ENCODE measurements at regions not wholly inside any gene's neighbourhood (a gene's known extent, or its start where the extent isn't known, plus 50 kb on each side); places are given as distances from the start of the nearest gene placed in this dataset.

- no peak for TF ChIP-seq EZH2phosphoT487 (IDR thresholded peaks at IDR 0.05; ENCODE audit: borderline replicate concordance, low read length)
- no peak overlapping the region for H3K4me2 ChIP-seq (ENCODE audit: low read length)
- no peaks in the 10 kb centered on the region for H3F3A ChIP-seq (ENCODE audit: control insufficient read depth, insufficient read depth)
- H3K79me2 ChIP-seq (ENCODE audit: control insufficient read depth, low read length): no peaks in the 10 kb centered on the region
- H3K27me3 ChIP-seq (ENCODE audit: control insufficient read depth, low read length): peaks cover 36% of the 10 kb centered on the region
- no peaks in the 10 kb centered on the region for H3K36me3 ChIP-seq (ENCODE audit: control insufficient read depth, low read length)
- 0 out of 2 replicates have a peak, but pooled peaks cover 6% of the 10 kb centered on the region for H4K20me1 ChIP-seq (ENCODE audit: control insufficient read depth, insufficient read depth, low read depth, low read length)
- H3K9me2 ChIP-seq (replicated peaks; ENCODE audit: control insufficient read depth, low read length): no peaks in the 10 kb centered on the region
- peaks cover 9% of the 10 kb centered on the region for H3K4me1 ChIP-seq (ENCODE audit: control insufficient read depth, low read length)
- no peaks in the 10 kb centered on the region for H3K9me3 ChIP-seq (ENCODE audit: control insufficient read depth, insufficient read depth, low read length)
- H3K4me3 ChIP-seq (ENCODE audit: low read length): no peak overlapping the region
- H3K27ac ChIP-seq (ENCODE audit: low read depth, low read length): no peak overlapping the region
Measured at GRCh38 chr6:33856031-33856590, 52.3 kb upstream of the MLN start.

- Histone ChIP-seq H3K27ac (ENCODE audit: low read depth, low read length) (no peak overlapping the region), H3K9me2 (replicated peaks; ENCODE audit: control insufficient read depth, low read length) (no peaks in the 10 kb centered on the region), H3K79me2 (ENCODE audit: control insufficient read depth, low read length) (no peaks in the 10 kb centered on the region), H3K9me3 (ENCODE audit: control insufficient read depth, insufficient read depth, low read length) (no peaks in the 10 kb centered on the region), H3K4me3 (ENCODE audit: low read length) (no peak overlapping the region), H3K4me2 (ENCODE audit: low read length) (no peak overlapping the region), H3K27me3 (ENCODE audit: control insufficient read depth, low read length) (peaks cover 31% of the 10 kb centered on the region), H3K36me3 (ENCODE audit: control insufficient read depth, low read length) (no peaks in the 10 kb centered on the region), H3F3A (ENCODE audit: control insufficient read depth, insufficient read depth) (no peaks in the 10 kb centered on the region), H3K4me1 (ENCODE audit: control insufficient read depth, low read length) (peaks cover 6% of the 10 kb centered on the region), H4K20me1 (ENCODE audit: control insufficient read depth, insufficient read depth, low read depth, low read length) (0 out of 2 replicates have a peak, but pooled peaks cover 6% of the 10 kb centered on the region)
- TF ChIP-seq CTCF (IDR thresholded peaks at IDR 0.05; ENCODE audit: low read depth, low read length, poor library complexity, severe bottlenecking) (no peak), EZH2phosphoT487 (IDR thresholded peaks at IDR 0.05; ENCODE audit: borderline replicate concordance, low read length) (no peak)
Measured at GRCh38 chr6:33854572-33855030, 50.8 kb upstream of the MLN start.

GRCh38 chr6:33853736-33854135 lies 49.9 kb upstream of the MLN start:
- no peaks in the 10 kb centered on the region for H3K79me2 ChIP-seq (ENCODE audit: control insufficient read depth, low read length)
- H3K4me1 ChIP-seq (ENCODE audit: control insufficient read depth, low read length): peaks cover 6% of the 10 kb centered on the region
- no peak overlapping the region for H3K4me2 ChIP-seq (ENCODE audit: low read length)
- H3K9me2 ChIP-seq (replicated peaks; ENCODE audit: control insufficient read depth, low read length): no peaks in the 10 kb centered on the region
- H4K20me1 ChIP-seq (ENCODE audit: control insufficient read depth, insufficient read depth, low read depth, low read length): 0 out of 2 replicates have a peak, but pooled peaks cover 6% of the 10 kb centered on the region
- H3K27ac ChIP-seq (ENCODE audit: low read depth, low read length): no peak overlapping the region
- H3K4me3 ChIP-seq (ENCODE audit: low read length): no peak overlapping the region
- H3K9me3 ChIP-seq (ENCODE audit: control insufficient read depth, insufficient read depth, low read length): no peaks in the 10 kb centered on the region
- no peaks in the 10 kb centered on the region for H3F3A ChIP-seq (ENCODE audit: control insufficient read depth, insufficient read depth)
- H3K27me3 ChIP-seq (ENCODE audit: control insufficient read depth, low read length): peaks cover 27% of the 10 kb centered on the region
- TF ChIP-seq EZH2phosphoT487 (IDR thresholded peaks at IDR 0.05; ENCODE audit: borderline replicate concordance, low read length) (no peak), CTCF (IDR thresholded peaks at IDR 0.05; ENCODE audit: low read depth, low read length, poor library complexity, severe bottlenecking) (no peak)
- no peaks in the 10 kb centered on the region for H3K36me3 ChIP-seq (ENCODE audit: control insufficient read depth, low read length)
